ENCODE measurements at regions not wholly inside any gene's neighbourhood (a gene's known extent, or its start where the extent isn't known, plus 50 kb on each side); places are given as distances from the start of the nearest gene placed in this dataset.

- no peak for TF ChIP-seq CTCF (IDR thresholded peaks at IDR 0.05)
- no peak for TF ChIP-seq ZFX (IDR thresholded peaks at IDR 0.05; ENCODE audit: borderline replicate concordance)
These were observed 791.4 kb downstream of the BRINP3 start for GRCh38 chr1:189686288-189686687.

Data from 22Rv1 (cell line).